ENCODE measurements at regions not wholly inside any gene's neighbourhood (a gene's known extent, or its start where the extent isn't known, plus 50 kb on each side); places are given as distances from the start of the nearest gene placed in this dataset.
"Not testable (repeated sequence)": the region's sequence is repeated elsewhere in the genome, so short reads cannot be mapped to it uniquely, and the experiment has no call there.

GRCh38 chr16:75820672-75821071 is 94.4 kb upstream of the CPHXL start:
- H3K4me3 Mint-ChIP-seq, result no peak overlapping the region
- H3K9me3 Mint-ChIP-seq, result peaks cover 0 to 4% of the 10 kb centered on the region in 2 donors
- Histone ChIP-seq H3K27me3 (ENCODE audit: control insufficient read depth, insufficient read depth, low read length) (peaks cover 2% of the 10 kb centered on the region), H3K27ac (ENCODE audit: low read length) (no peak overlapping the region), H3K4me1 (ENCODE audit: control insufficient read depth, insufficient read depth, low read length) (no peaks in the 10 kb centered on the region), H3K36me3 (ENCODE audit: control insufficient read depth, insufficient read depth, low read length) (no peaks in the 10 kb centered on the region), H3K9me3 (ENCODE audit: control insufficient read depth, insufficient read depth, low read length) (no peaks in the 10 kb centered on the region), H3K4me3 (ENCODE audit: low read length) (no peak overlapping the region)
- intact Hi-C loops (cut with micrococcal nuclease), result no loop called here
- no peak for TF ChIP-seq CTCF (IDR thresholded peaks at IDR 0.05)
- peaks cover 0 to 7% of the 10 kb centered on the region in 2 donors for H3K27me3 Mint-ChIP-seq (ENCODE audit: low read depth in 2 of 2)
- H3K36me3 Mint-ChIP-seq, result no peaks in the 10 kb centered on the region
- H3K4me1 Mint-ChIP-seq, result no peaks in the 10 kb centered on the region
- ATAC-seq (no peak), DNase-seq (no peak)
- 90% methylated on average over 6 of the region's 6 CpGs for WGBS (ENCODE audit: insufficient coverage)
- no peak overlapping the region for H3K27ac Mint-ChIP-seq

- H3K4me3 Mint-ChIP-seq, result no peak overlapping the region
- ATAC-seq, result no peak
- WGBS (ENCODE audit: insufficient coverage), result 73% methylated on average over 3 of the region's 3 CpGs
Observed at GRCh38 chr16:75821117-75821516, 94.8 kb upstream of the CPHXL start.

GRCh38 chr16:75825750-75826149 is 99.5 kb upstream of the CPHXL start:
- intact Hi-C loops (cut with micrococcal nuclease), result not testable (repeated sequence)

More at GRCh38 chr16:75821117-75821516, 94.8 kb upstream of the CPHXL start:
- no peak for TF ChIP-seq CTCF (IDR thresholded peaks at IDR 0.05)
- Mint-ChIP-seq H3K36me3 (no peaks in the 10 kb centered on the region), H3K27me3 (ENCODE audit: low read depth in 2 of 2) (peaks cover 0 to 7% of the 10 kb centered on the region in 2 donors), H3K4me1 (no peaks in the 10 kb centered on the region), H3K9me3 (peaks cover 0 to 4% of the 10 kb centered on the region in 2 donors), H3K27ac (no peak overlapping the region)
- no peak for DNase-seq
- Histone ChIP-seq H3K9me3 (ENCODE audit: control insufficient read depth, insufficient read depth, low read length) (no peaks in the 10 kb centered on the region), H3K4me3 (ENCODE audit: low read length) (no peak overlapping the region), H3K4me1 (ENCODE audit: control insufficient read depth, insufficient read depth, low read length) (no peaks in the 10 kb centered on the region), H3K27me3 (ENCODE audit: control insufficient read depth, insufficient read depth, low read length) (peaks cover 2% of the 10 kb centered on the region), H3K27ac (ENCODE audit: low read length) (no peak overlapping the region), H3K36me3 (ENCODE audit: control insufficient read depth, insufficient read depth, low read length) (no peaks in the 10 kb centered on the region)
- intact Hi-C loops (cut with micrococcal nuclease), result no loop called here

GRCh38 chr16:75827372-75828038 is 101.2 kb upstream of the CPHXL start:
- H3K36me3 ChIP-seq (ENCODE audit: control insufficient read depth, insufficient read depth, low read length); H3K27ac Mint-ChIP-seq; intact Hi-C loops (cut with micrococcal nuclease); H3K4me3 ChIP-seq (ENCODE audit: low read length); H3K27me3 Mint-ChIP-seq (ENCODE audit: low read depth in 2 of 2); H3K27ac ChIP-seq (ENCODE audit: low read length); ATAC-seq; H3K4me1 ChIP-seq (ENCODE audit: control insufficient read depth, insufficient read depth, low read length); H3K27me3 ChIP-seq (ENCODE audit: control insufficient read depth, insufficient read depth, low read length); DNase-seq; H3K9me3 ChIP-seq (ENCODE audit: control insufficient read depth, insufficient read depth, low read length); H3K4me3 Mint-ChIP-seq; H3K4me1 Mint-ChIP-seq; H3K36me3 Mint-ChIP-seq: not testable (repeated sequence)
- H3K9me3 Mint-ChIP-seq, result peaks cover 3 to 10% of the 10 kb centered on the region in 2 donors
- WGBS (ENCODE audit: insufficient coverage), result 87% methylated on average over 11 of the region's 30 CpGs

More at GRCh38 chr16:75825750-75826149, 99.5 kb upstream of the CPHXL start:
- not testable (repeated sequence) for H3K36me3 Mint-ChIP-seq; H3K27me3 Mint-ChIP-seq (ENCODE audit: low read depth in 2 of 2); H3K4me3 ChIP-seq (ENCODE audit: low read length); DNase-seq; H3K9me3 ChIP-seq (ENCODE audit: control insufficient read depth, insufficient read depth, low read length); H3K4me1 Mint-ChIP-seq; H3K27me3 ChIP-seq (ENCODE audit: control insufficient read depth, insufficient read depth, low read length); H3K9me3 Mint-ChIP-seq; H3K27ac Mint-ChIP-seq; H3K4me1 ChIP-seq (ENCODE audit: control insufficient read depth, insufficient read depth, low read length); ATAC-seq; H3K36me3 ChIP-seq (ENCODE audit: control insufficient read depth, insufficient read depth, low read length); H3K27ac ChIP-seq (ENCODE audit: low read length); H3K4me3 Mint-ChIP-seq
- WGBS (ENCODE audit: insufficient coverage), result 100% methylated on average over 1 of the region's 6 CpGs

- H3K27me3 ChIP-seq (ENCODE audit: control insufficient read depth, insufficient read depth, low read length); DNase-seq; H3K27me3 Mint-ChIP-seq (ENCODE audit: low read depth in 2 of 2); H3K36me3 ChIP-seq (ENCODE audit: control insufficient read depth, insufficient read depth, low read length); H3K4me1 ChIP-seq (ENCODE audit: control insufficient read depth, insufficient read depth, low read length); H3K27ac ChIP-seq (ENCODE audit: low read length); H3K4me1 Mint-ChIP-seq; intact Hi-C loops (cut with micrococcal nuclease); ATAC-seq; H3K4me3 Mint-ChIP-seq; H3K4me3 ChIP-seq (ENCODE audit: low read length); H3K36me3 Mint-ChIP-seq; H3K9me3 ChIP-seq (ENCODE audit: control insufficient read depth, insufficient read depth, low read length); H3K27ac Mint-ChIP-seq: not testable (repeated sequence)
- peaks cover 8 to 14% of the 10 kb centered on the region in 2 donors for H3K9me3 Mint-ChIP-seq
- WGBS (ENCODE audit: insufficient coverage), result 100% methylated on average over 1 of the region's 2 CpGs
Observed at GRCh38 chr16:75833385-75833784, 107.1 kb upstream of the CPHXL start.

Data from natural killer cell (primary cell).